Activated naive CD8-positive, alpha-beta T cell treated with anti-CD3 and anti-CD28 coated beads, Interleukin-2, amount 10 ng/mL, durations not matched to agents 7 days and 5 days (primary cell): ENCODE measurements at regions not wholly inside any gene's neighbourhood (a gene's known extent, or its start where the extent isn't known, plus 50 kb on each side); places are given as distances from the start of the nearest gene placed in this dataset.

Source experiments
- ATAC-seq: fragments of 150-1000 bp; cut with Tn5 transposase; one replicate; pipeline ENCODE4 v1.10.0; 2021; ENCODE audit warnings: low read depth, moderate library complexity
- POLR2A ChIA-PET: fragments of 350-600 bp; sonication (Branson Sonifier 250); formaldehyde crosslinking; loops from one replicate; lab custom pipeline; 2021; ENCODE audit warnings: antibody characterized with exemption; lab: Charles Lee
- DNase-seq: peaks from one replicate; pipeline ENCODE4 v3.0.0; 2021
- H3K27ac Mint-ChIP-seq: one replicate; pipeline ENCODE4 v1.8.0; 2022; ENCODE audit warnings: mild to moderate bottlenecking, mixed read lengths
- H3K27me3 Mint-ChIP-seq: one replicate; pipeline ENCODE4 v1.8.0; 2022; ENCODE audit warnings: mild to moderate bottlenecking, moderate library complexity, mixed read lengths
- H3K36me3 Mint-ChIP-seq: one replicate; pipeline ENCODE4 v1.8.0; 2021; ENCODE audit warnings: mild to moderate bottlenecking, mixed read lengths
- H3K4me1 Mint-ChIP-seq: one replicate; pipeline ENCODE4 v1.8.0; 2021; ENCODE audit warnings: mixed read lengths
- H3K4me3 Mint-ChIP-seq: one replicate; pipeline ENCODE4 v1.8.0; 2022; ENCODE audit warnings: mild to moderate bottlenecking, moderate library complexity, mixed read lengths
- H3K9me3 Mint-ChIP-seq: one replicate; pipeline ENCODE4 v1.8.0; 2021; ENCODE audit warnings: mixed read lengths

GRCh38 chr11:131157678-131158077, 212.7 kb upstream of the NTM start:
- H3K4me3 Mint-ChIP-seq = no peak overlapping the region
- H3K27ac Mint-ChIP-seq = no peak overlapping the region
- no peaks in the 10 kb centered on the region for H3K36me3 Mint-ChIP-seq
- no peaks in the 10 kb centered on the region for H3K4me1 Mint-ChIP-seq
- no peak for ATAC-seq
- POLR2A ChIA-PET = no interaction called here
- H3K27me3 Mint-ChIP-seq = no peaks in the 10 kb centered on the region
- H3K9me3 Mint-ChIP-seq = no peaks in the 10 kb centered on the region
- no peak for DNase-seq

- H3K4me3 Mint-ChIP-seq = no peak overlapping the region
- H3K4me1 Mint-ChIP-seq = no peaks in the 10 kb centered on the region
- ATAC-seq = no peak
- no peaks in the 10 kb centered on the region for H3K9me3 Mint-ChIP-seq
- H3K36me3 Mint-ChIP-seq = no peaks in the 10 kb centered on the region
- POLR2A ChIA-PET = no interaction called here
- no peaks in the 10 kb centered on the region for H3K27me3 Mint-ChIP-seq
- DNase-seq = no peak
- H3K27ac Mint-ChIP-seq = no peak overlapping the region
These were observed 209.6 kb upstream of the NTM start for GRCh38 chr11:131160846-131161245.

DNA sequence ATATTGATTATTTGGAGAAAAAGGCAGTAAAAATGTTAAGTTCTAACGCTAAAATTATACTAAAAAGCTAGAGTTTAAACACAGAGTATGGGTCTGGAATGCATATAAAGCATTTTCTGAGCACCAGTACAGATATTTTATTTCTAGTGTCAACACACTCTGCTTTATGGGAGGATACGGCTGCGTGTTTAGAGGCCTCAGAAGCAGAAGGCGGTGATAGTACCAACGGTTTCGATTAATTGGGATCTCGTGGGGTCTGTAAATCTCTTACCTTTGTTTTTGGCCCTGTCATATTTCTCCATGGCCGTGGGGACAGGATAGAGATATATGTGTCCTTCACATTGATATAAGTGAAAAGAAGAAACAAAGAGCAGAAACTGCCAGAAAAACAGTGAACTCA, 206.8 kb upstream of the NTM start:
- no peaks in the 10 kb centered on the region for H3K27me3 Mint-ChIP-seq
- DNase-seq = no peak
- no peak overlapping the region for H3K27ac Mint-ChIP-seq
- POLR2A ChIA-PET = no interaction called here
- H3K4me3 Mint-ChIP-seq = no peak overlapping the region
- no peaks in the 10 kb centered on the region for H3K36me3 Mint-ChIP-seq
- H3K4me1 Mint-ChIP-seq = no peaks in the 10 kb centered on the region
- no peaks in the 10 kb centered on the region for H3K9me3 Mint-ChIP-seq
- no peak for ATAC-seq

DNA sequence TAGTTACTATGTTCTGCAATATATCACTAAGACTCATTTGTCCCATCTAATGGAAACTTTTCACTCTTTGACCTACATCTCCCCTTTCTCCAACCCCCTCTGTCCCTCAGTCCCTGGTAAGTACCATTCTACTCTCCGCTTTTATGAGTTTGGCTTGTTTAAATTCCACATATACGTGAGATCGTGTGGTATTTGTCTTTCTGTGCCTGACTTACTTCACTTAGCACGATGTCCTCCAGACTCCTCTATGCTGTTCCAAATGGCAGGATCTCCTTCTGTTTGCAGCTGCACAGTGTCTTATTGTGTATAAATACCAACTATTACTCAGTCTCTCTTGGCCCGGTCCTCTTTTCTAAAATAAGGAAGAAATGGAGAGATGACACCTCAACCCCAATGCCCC, 205.4 kb upstream of the NTM start:
- no peak for ATAC-seq
- Mint-ChIP-seq H3K4me1 (no peaks in the 10 kb centered on the region), H3K27me3 (no peaks in the 10 kb centered on the region), H3K9me3 (no peaks in the 10 kb centered on the region), H3K27ac (no peak overlapping the region), H3K4me3 (no peak overlapping the region), H3K36me3 (no peaks in the 10 kb centered on the region)
- DNase-seq = no peak
- POLR2A ChIA-PET = no interaction called here

- Mint-ChIP-seq H3K4me1 (no peaks in the 10 kb centered on the region), H3K4me3 (no peak overlapping the region), H3K9me3 (no peaks in the 10 kb centered on the region), H3K27me3 (no peaks in the 10 kb centered on the region), H3K36me3 (no peaks in the 10 kb centered on the region), H3K27ac (no peak overlapping the region)
- DNase-seq (no peak), ATAC-seq (no peak)
- POLR2A ChIA-PET = no interaction called here
These were observed 201.3 kb upstream of the NTM start for GRCh38 chr11:131168839-131169713.

DNA sequence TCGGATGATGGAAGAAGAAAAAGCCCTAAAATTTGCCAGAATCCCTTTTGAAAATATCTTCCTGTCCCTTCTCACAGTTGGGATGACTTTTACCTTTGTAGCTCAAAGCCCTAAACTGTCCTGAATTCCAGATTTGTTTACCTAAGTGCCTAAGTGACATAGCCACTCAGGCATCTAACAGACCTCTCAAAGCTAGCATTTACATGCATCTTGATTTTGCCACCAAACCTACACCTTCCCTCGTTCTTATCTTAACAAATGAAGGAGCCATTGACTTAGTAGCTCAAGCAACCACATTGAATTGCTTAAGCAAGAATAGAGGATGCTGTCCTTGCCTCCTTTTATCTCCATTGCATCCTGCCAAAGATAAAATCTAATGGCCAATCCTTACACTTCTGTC, 198.4 kb upstream of the NTM start:
- POLR2A ChIA-PET = no interaction called here
- Mint-ChIP-seq H3K36me3 (no peaks in the 10 kb centered on the region), H3K27ac (no peak overlapping the region), H3K27me3 (no peaks in the 10 kb centered on the region), H3K4me3 (no peak overlapping the region), H3K9me3 (no peaks in the 10 kb centered on the region), H3K4me1 (no peaks in the 10 kb centered on the region)
- DNase-seq (no peak), ATAC-seq (no peak)

GRCh38 chr11:131178020-131178419, 192.4 kb upstream of the NTM start:
- H3K27ac Mint-ChIP-seq = no peak overlapping the region
- no peaks in the 10 kb centered on the region for H3K36me3 Mint-ChIP-seq
- H3K4me3 Mint-ChIP-seq = no peak overlapping the region
- no peak for ATAC-seq
- POLR2A ChIA-PET = no interaction called here
- H3K9me3 Mint-ChIP-seq = no peaks in the 10 kb centered on the region
- no peaks in the 10 kb centered on the region for H3K4me1 Mint-ChIP-seq
- H3K27me3 Mint-ChIP-seq = no peaks in the 10 kb centered on the region
- no peak for DNase-seq

- Mint-ChIP-seq H3K27ac (no peak overlapping the region), H3K4me1 (no peaks in the 10 kb centered on the region), H3K9me3 (no peaks in the 10 kb centered on the region), H3K36me3 (no peaks in the 10 kb centered on the region), H3K27me3 (no peaks in the 10 kb centered on the region), H3K4me3 (no peak overlapping the region)
- DNase-seq = no peak
- no peak for ATAC-seq
- POLR2A ChIA-PET = no interaction called here
These were observed 191.8 kb upstream of the NTM start for GRCh38 chr11:131178596-131178995.

- Mint-ChIP-seq H3K9me3 (no peaks in the 10 kb centered on the region), H3K27ac (no peak overlapping the region), H3K36me3 (no peaks in the 10 kb centered on the region), H3K27me3 (no peaks in the 10 kb centered on the region), H3K4me3 (no peak overlapping the region), H3K4me1 (no peaks in the 10 kb centered on the region)
- no peak for ATAC-seq
- no peak for DNase-seq
- POLR2A ChIA-PET = no interaction called here
These were observed 190.6 kb upstream of the NTM start for GRCh38 chr11:131179836-131180235.

- Mint-ChIP-seq H3K27me3 (peaks cover 2% of the 10 kb centered on the region), H3K36me3 (no peaks in the 10 kb centered on the region), H3K4me3 (no peak overlapping the region), H3K27ac (no peak overlapping the region), H3K9me3 (no peaks in the 10 kb centered on the region), H3K4me1 (no peaks in the 10 kb centered on the region)
- ATAC-seq (no peak), DNase-seq (no peak)
- POLR2A ChIA-PET = no interaction called here
These were observed 184.5 kb upstream of the NTM start for GRCh38 chr11:131185915-131186314.

- Mint-ChIP-seq H3K4me1 (no peaks in the 10 kb centered on the region), H3K27ac (no peak overlapping the region), H3K36me3 (no peaks in the 10 kb centered on the region), H3K27me3 (peaks cover 2% of the 10 kb centered on the region), H3K9me3 (no peaks in the 10 kb centered on the region), H3K4me3 (no peak overlapping the region)
- POLR2A ChIA-PET = no interaction called here
- ATAC-seq (no peak), DNase-seq (no peak)
These were observed 183.8 kb upstream of the NTM start for GRCh38 chr11:131186629-131187101.

- DNase-seq (no peak), ATAC-seq (no peak)
- no peak overlapping the region for H3K27ac Mint-ChIP-seq
- H3K4me1 Mint-ChIP-seq = no peaks in the 10 kb centered on the region
- no peak overlapping the region for H3K4me3 Mint-ChIP-seq
- no peaks in the 10 kb centered on the region for H3K9me3 Mint-ChIP-seq
- H3K36me3 Mint-ChIP-seq = no peaks in the 10 kb centered on the region
- POLR2A ChIA-PET = no interaction called here
- peaks cover 2% of the 10 kb centered on the region for H3K27me3 Mint-ChIP-seq
These were observed 180.0 kb upstream of the NTM start for GRCh38 chr11:131190446-131190845.

GRCh38 chr11:131191606-131192005, 178.8 kb upstream of the NTM start:
- Mint-ChIP-seq H3K4me3 (no peak overlapping the region), H3K27me3 (peaks cover 2% of the 10 kb centered on the region), H3K36me3 (no peaks in the 10 kb centered on the region), H3K9me3 (no peaks in the 10 kb centered on the region), H3K27ac (no peak overlapping the region), H3K4me1 (no peaks in the 10 kb centered on the region)
- POLR2A ChIA-PET = no interaction called here
- DNase-seq (no peak), ATAC-seq (no peak)

DNA sequence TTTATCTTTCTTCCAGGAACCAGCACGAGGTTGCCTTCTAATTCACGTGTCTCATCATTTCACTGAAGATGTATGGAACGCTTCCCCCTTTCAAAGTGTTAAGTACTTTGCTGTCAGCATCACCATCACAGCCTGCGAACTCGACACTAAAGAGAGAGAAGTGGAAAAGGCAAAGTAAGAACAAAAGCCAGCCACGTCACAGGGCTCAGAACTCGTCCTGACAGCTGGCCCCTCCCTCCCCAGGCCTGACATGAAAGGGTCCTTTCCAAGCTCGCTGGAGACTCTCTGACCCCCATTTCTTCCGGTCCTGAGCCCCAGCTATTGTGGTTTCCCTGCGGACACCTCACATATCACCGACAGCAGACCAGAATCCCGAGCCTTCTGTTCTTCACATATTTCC, 177.8 kb upstream of the NTM start:
- no peaks in the 10 kb centered on the region for H3K27me3 Mint-ChIP-seq
- H3K9me3 Mint-ChIP-seq = no peaks in the 10 kb centered on the region
- no peaks in the 10 kb centered on the region for H3K36me3 Mint-ChIP-seq
- H3K4me3 Mint-ChIP-seq = no peak overlapping the region
- no peak overlapping the region for H3K27ac Mint-ChIP-seq
- H3K4me1 Mint-ChIP-seq = no peaks in the 10 kb centered on the region
- DNase-seq (no peak), ATAC-seq (no peak)
- POLR2A ChIA-PET = no interaction called here
